Mesenchymal stem cell (in vitro differentiated cells and primary cell): ENCODE measurements at regions not wholly inside any gene's neighbourhood (a gene's known extent, or its start where the extent isn't known, plus 50 kb on each side); places are given as distances from the start of the nearest gene placed in this dataset.

Source experiments
- DNase-seq: peaks from one replicate; pipeline ENCODE4 v3.0.0-alpha.2; 2013
- H2AFZ ChIP-seq: one replicate; pipeline ENCODE4 v1.6.1; 2013; ENCODE audit warnings: low read depth, mild to moderate bottlenecking, control low read depth, inconsistent platforms, low read length, moderate library complexity
- H2AK5ac ChIP-seq: 2 replicates; pipeline ENCODE4 v1.6.1; 2013; ENCODE audit warnings: low read length, moderate library complexity, mild to moderate bottlenecking, inconsistent platforms; ENCODE audit not compliant: severe bottlenecking
- H2BK120ac ChIP-seq: one replicate; pipeline ENCODE4 v1.6.1; 2013; ENCODE audit warnings: low read depth, mild to moderate bottlenecking, inconsistent platforms, low read length, moderate library complexity
- H2BK12ac ChIP-seq, 2 experiments: one replicate each; pipeline ENCODE4 v1.6.1; 2013; ENCODE audit warnings: inconsistent platforms in 2 of 2, low read length in 2 of 2, mild to moderate bottlenecking in 2 of 2, moderate library complexity in 2 of 2, control low read depth in 1 of 2
- H2BK15ac ChIP-seq: one replicate; pipeline ENCODE4 v1.6.1; 2013; ENCODE audit warnings: mild to moderate bottlenecking, low read depth, inconsistent platforms; ENCODE audit not compliant: poor library complexity, severe bottlenecking
- H2BK5ac ChIP-seq: 2 replicates; pipeline ENCODE4 v1.6.1; 2013; ENCODE audit warnings: low read depth, mild to moderate bottlenecking, low read length, control low read depth, inconsistent platforms; ENCODE audit not compliant: poor library complexity, severe bottlenecking
- H3K14ac ChIP-seq, 2 experiments: one replicate each; pipeline ENCODE4 v1.6.1; 2013; ENCODE audit warnings: inconsistent platforms in 2 of 2, low read length in 2 of 2, control low read depth in 1 of 2, mild to moderate bottlenecking in 1 of 2, moderate library complexity in 1 of 2
- H3K18ac ChIP-seq, 2 experiments: one replicate each; pipeline ENCODE4 v1.6.1; 2013; ENCODE audit warnings: inconsistent platforms in 2 of 2, low read length in 2 of 2, control low read depth in 1 of 2, low read depth in 1 of 2, mild to moderate bottlenecking in 1 of 2
- H3K23ac ChIP-seq, 2 experiments: one replicate each; pipeline ENCODE4 v1.6.1; 2013; ENCODE audit warnings: inconsistent platforms in 2 of 2, low read length in 2 of 2, mild to moderate bottlenecking in 2 of 2, moderate library complexity in 2 of 2, control low read depth in 1 of 2
- H3K27ac ChIP-seq: 2 replicates; pipeline ENCODE4 v1.5.1; 2013; ENCODE audit warnings: mild to moderate bottlenecking, moderate library complexity, low read length, control low read depth, inconsistent platforms; ENCODE audit not compliant: poor library complexity, severe bottlenecking
- H3K27me3 ChIP-seq, 2 experiments: 2 replicates each; pipeline versions ENCODE4 v1.6.1 to v1.7.0; 2013; ENCODE audit warnings: low read length in 2 of 2, mild to moderate bottlenecking in 2 of 2, moderate library complexity in 2 of 2, control low read depth in 1 of 2, inconsistent platforms in 1 of 2; ENCODE audit not compliant: control insufficient read depth in 1 of 2, insufficient read depth in 1 of 2
- H3K36me3 ChIP-seq, 2 experiments: 2 replicates each; pipeline versions ENCODE4 v1.6.1 to v1.7.0; 2013; ENCODE audit warnings: low read length in 2 of 2, control low read depth in 1 of 2, inconsistent platforms in 1 of 2, low read depth in 1 of 2, mild to moderate bottlenecking in 1 of 2; ENCODE audit not compliant: insufficient read depth in 2 of 2, control insufficient read depth in 1 of 2
- H3K4ac ChIP-seq, 2 experiments: one replicate each; pipeline ENCODE4 v1.6.1; 2013; ENCODE audit warnings: inconsistent platforms in 2 of 2, low read length in 2 of 2, mild to moderate bottlenecking in 2 of 2, moderate library complexity in 2 of 2, control low read depth in 1 of 2, low read depth in 1 of 2
- H3K4me1 ChIP-seq: 2 replicates; pipeline ENCODE4 v1.6.1; 2013; ENCODE audit warnings: low read depth, low read length, control low read depth; ENCODE audit not compliant: control insufficient read depth, insufficient read depth
- H3K4me2 ChIP-seq: 2 replicates; pipeline ENCODE4 v1.6.1; 2013; ENCODE audit warnings: low read length, mild to moderate bottlenecking, inconsistent platforms; ENCODE audit not compliant: poor library complexity, severe bottlenecking
- H3K4me3 ChIP-seq, 2 experiments: 2 replicates each; pipeline versions ENCODE4 v1.5.1 to v1.7.0; 2013; ENCODE audit warnings: low read length in 2 of 2, mild to moderate bottlenecking in 2 of 2, control low read depth in 1 of 2, low read depth in 1 of 2; ENCODE audit not compliant: insufficient read depth in 1 of 2
- H3K79me1 ChIP-seq: replicated peaks from 2 replicates; pipeline ENCODE4 v1.6.1; 2013; ENCODE audit warnings: mild to moderate bottlenecking, control low read depth, low read length, inconsistent platforms; ENCODE audit not compliant: poor library complexity, severe bottlenecking
- H3K9ac ChIP-seq: 2 replicates; pipeline ENCODE4 v1.7.0; 2013; ENCODE audit warnings: mild to moderate bottlenecking, low read length, moderate library complexity
- H3K9me3 ChIP-seq: 2 replicates; pipeline ENCODE4 v1.7.0; 2013; ENCODE audit warnings: mild to moderate bottlenecking, low read length; ENCODE audit not compliant: control insufficient read depth
- H4K8ac ChIP-seq: one replicate; pipeline ENCODE4 v1.6.1; 2013; ENCODE audit warnings: inconsistent platforms, mild to moderate bottlenecking, low read length, moderate library complexity
- H4K91ac ChIP-seq: one replicate; pipeline ENCODE4 v1.6.1; 2013; ENCODE audit warnings: mild to moderate bottlenecking, low read length, inconsistent platforms
- WGBS: methylation state at CpG from one replicate; pipeline ENCODE4 v1.1.7; 2013; ENCODE audit warnings: mixed read lengths; 5-methylcytosine and 5-hydroxymethylcytosine counted together

GRCh38 chr14:38578278-38578681 lies 322.4 kb upstream of the CLEC14A start:
- H2AK5ac ChIP-seq, result no peak overlapping the region
- H3K9me3 ChIP-seq, result no peaks in the 10 kb centered on the region
- H2BK5ac ChIP-seq, result no peak overlapping the region
- DNase-seq, result peak; percentile 50
- no peak overlapping the region for H2AFZ ChIP-seq
- no peak overlapping the region for H3K4ac ChIP-seq
- H4K91ac ChIP-seq, result no peak overlapping the region
- H3K4me3 ChIP-seq, result no peak overlapping the region
- 78% methylated on average over 4 of the region's 4 CpGs for WGBS
- H3K27me3 ChIP-seq, result no peaks in the 10 kb centered on the region
- H3K23ac ChIP-seq, result no peak overlapping the region
- H3K36me3 ChIP-seq, result no peaks in the 10 kb centered on the region
- no peaks in the 10 kb centered on the region for H3K79me1 ChIP-seq
- H3K27ac ChIP-seq, result no peak overlapping the region
- H2BK12ac ChIP-seq, result no peak overlapping the region
- no peak overlapping the region for H3K14ac ChIP-seq
- no peak overlapping the region for H3K9ac ChIP-seq
- no peak overlapping the region for H4K8ac ChIP-seq
- peaks cover 1% of the 10 kb centered on the region for H3K4me1 ChIP-seq
- no peak overlapping the region for H3K4me2 ChIP-seq
- no peak overlapping the region for H2BK15ac ChIP-seq
- peak overlapping the region in 1 of 2 experiments; percentile 11 for H3K18ac ChIP-seq
- no peak overlapping the region for H2BK120ac ChIP-seq

GRCh38 chr14:38567703-38568102 lies 311.8 kb upstream of the CLEC14A start:
- Histone ChIP-seq H3K4me2 (no peak overlapping the region), H2BK5ac (no peak overlapping the region), H3K36me3 (no peaks in the 10 kb centered on the region), H3K79me1 (no peaks in the 10 kb centered on the region), H3K18ac (no peak overlapping the region), H2BK120ac (no peak overlapping the region), H3K9me3 (peaks cover 19% of the 10 kb centered on the region), H4K91ac (no peak overlapping the region), H4K8ac (no peak overlapping the region), H3K4me1 (no peaks in the 10 kb centered on the region), H3K14ac (no peak overlapping the region), H3K4ac (no peak overlapping the region), H2BK12ac (no peak overlapping the region), H3K27ac (no peak overlapping the region), H3K27me3 (no peaks in the 10 kb centered on the region), H2BK15ac (no peak overlapping the region), H3K9ac (no peak overlapping the region), H3K23ac (no peak overlapping the region), H2AFZ (no peak overlapping the region), H3K4me3 (no peak overlapping the region), H2AK5ac (no peak overlapping the region)
- no peak for DNase-seq

- DNase-seq, result no peak
- H3K4me3 ChIP-seq, result no peak overlapping the region
- H3K18ac ChIP-seq, result no peak overlapping the region
- no peak overlapping the region for H3K9ac ChIP-seq
- H3K79me1 ChIP-seq, result no peaks in the 10 kb centered on the region
- no peaks in the 10 kb centered on the region for H3K4me1 ChIP-seq
- no peak overlapping the region for H4K91ac ChIP-seq
- H3K9me3 ChIP-seq, result peaks cover 34% of the 10 kb centered on the region
- H3K4ac ChIP-seq, result no peak overlapping the region
- H3K27ac ChIP-seq, result no peak overlapping the region
- H2BK12ac ChIP-seq, result no peak overlapping the region
- H2AK5ac ChIP-seq, result no peak overlapping the region
- no peak overlapping the region for H3K14ac ChIP-seq
- no peak overlapping the region for H2BK120ac ChIP-seq
- H3K27me3 ChIP-seq, result no peaks in the 10 kb centered on the region
- H2BK5ac ChIP-seq, result no peak overlapping the region
- H3K23ac ChIP-seq, result no peak overlapping the region
- H3K4me2 ChIP-seq, result no peak overlapping the region
- H2AFZ ChIP-seq, result no peak overlapping the region
- H3K36me3 ChIP-seq, result no peaks in the 10 kb centered on the region
- no peak overlapping the region for H2BK15ac ChIP-seq
- H4K8ac ChIP-seq, result no peak overlapping the region
Observed at GRCh38 chr14:38561657-38562056, 305.8 kb upstream of the CLEC14A start.

- Histone ChIP-seq H2BK120ac (no peak overlapping the region), H3K4me1 (no peaks in the 10 kb centered on the region), H3K4me3 (no peak overlapping the region), H2BK12ac (no peak overlapping the region), H2AFZ (no peak overlapping the region), H4K8ac (no peak overlapping the region), H2BK5ac (no peak overlapping the region), H3K4ac (no peak overlapping the region), H3K14ac (no peak overlapping the region), H3K4me2 (no peak overlapping the region), H3K79me1 (no peaks in the 10 kb centered on the region), H3K9ac (no peak overlapping the region), H3K18ac (no peak overlapping the region), H3K36me3 (no peaks in the 10 kb centered on the region), H4K91ac (no peak overlapping the region), H2BK15ac (no peak overlapping the region), H2AK5ac (no peak overlapping the region), H3K27me3 (no peaks in the 10 kb centered on the region), H3K9me3 (peaks cover 24% of the 10 kb centered on the region), H3K23ac (no peak overlapping the region), H3K27ac (no peak overlapping the region)
- no peak for DNase-seq
- WGBS, result 57% methylated on average over 2 of the region's 2 CpGs
Observed at GRCh38 chr14:38559711-38560110, 303.8 kb upstream of the CLEC14A start.
